Upper lobe of left lung (tissue), 4 donors: ENCODE measurements at regions not wholly inside any gene's neighbourhood (a gene's known extent, or its start where the extent isn't known, plus 50 kb on each side); places are given as distances from the start of the nearest gene placed in this dataset.

Source experiments
- CTCF ChIP-seq, 6 experiments: fragments of 450-650 bp in 4 of 6; fragments of 200-600 bp in 2 of 6; sonication (generic) in 2 of 6; IDR thresholded peaks; one replicate each; pipeline ENCODE4 v1.5.1; 2016 to 2019; ENCODE audit warnings: antibody characterized with exemption in 6 of 6
- EP300 ChIP-seq, 4 donors: sonication (generic); formaldehyde crosslinking; IDR thresholded peaks; one replicate each; pipeline ENCODE4 v1.5.1; 2017; ENCODE audit warnings: antibody characterized with exemption in 4 of 4, control low read depth in 2 of 4
- POLR2A ChIP-seq, 4 donors: fragments of 450-650 bp; IDR thresholded peaks; one replicate each; pipeline ENCODE4 v1.5.1; 2016 to 2017; ENCODE audit warnings: antibody characterized with exemption in 4 of 4, mild to moderate bottlenecking in 2 of 4
- POLR2AphosphoS5 ChIP-seq, 2 donors: sonication (generic); formaldehyde crosslinking; IDR thresholded peaks; one replicate each; pipeline ENCODE4 v1.5.1; 2017; ENCODE audit warnings: antibody characterized with exemption in 2 of 2

- TF ChIP-seq POLR2A (IDR thresholded peaks at IDR 0.05) (no peak), CTCF (IDR thresholded peaks at IDR 0.05) (no peak), EP300 (IDR thresholded peaks at IDR 0.05) (no peak), POLR2AphosphoS5 (IDR thresholded peaks at IDR 0.05) (no peak)
Measured at GRCh38 chrY:26409329-26409712, 787.4 kb downstream of the CDY1 start.
